SKM-1 (cell line): ENCODE measurements at regions not wholly inside any gene's neighbourhood (a gene's known extent, or its start where the extent isn't known, plus 50 kb on each side); places are given as distances from the start of the nearest gene placed in this dataset.
"Not testable (repeated sequence)": the region's sequence is repeated elsewhere in the genome, so short reads cannot be mapped to it uniquely, and the experiment has no call there.

Experiments
- DNase-seq: peaks from one replicate; lab custom pipeline; 2025; ENCODE audit not compliant: unreplicated experiment; lab: John Stamatoyannopoulos, UW

GRCh38 chr7:51591223-51591622 is 274.6 kb upstream of the COBL start:
- DNase-seq, result no peak

- no peak for DNase-seq
Observed at GRCh38 chr7:51590746-51591145, 274.1 kb upstream of the COBL start.

GRCh38 chr7:51589111-51589510 is 272.5 kb upstream of the COBL start:
- DNase-seq, result no peak

GRCh38 chr7:51587604-51588003 is 271.0 kb upstream of the COBL start:
- DNase-seq, result no peak

- no peak for DNase-seq
Observed at GRCh38 chr7:51577390-51577789, 260.8 kb upstream of the COBL start.

GRCh38 chr7:51569581-51569980 is 253.0 kb upstream of the COBL start:
- no peak for DNase-seq

GRCh38 chr7:51569176-51569575 is 252.6 kb upstream of the COBL start:
- DNase-seq, result no peak

GRCh38 chr7:51551070-51551469 is 234.5 kb upstream of the COBL start:
- DNase-seq, result no peak

GRCh38 chr7:51545131-51545530 is 228.5 kb upstream of the COBL start:
- no peak for DNase-seq

- DNase-seq, result no peak
Observed at GRCh38 chr7:51543801-51544553, 227.4 kb upstream of the COBL start.

GRCh38 chr7:51540906-51541305 is 224.3 kb upstream of the COBL start:
- not testable (repeated sequence) for DNase-seq

- no peak for DNase-seq
Observed at GRCh38 chr7:51539840-51540239, 223.2 kb upstream of the COBL start.

- no peak for DNase-seq
Observed at GRCh38 chr7:51528172-51528571, 211.6 kb upstream of the COBL start.

- DNase-seq, result no peak
Observed at GRCh38 chr7:51521694-51522312, 205.2 kb upstream of the COBL start.

GRCh38 chr7:51521054-51521453 is 204.4 kb upstream of the COBL start:
- DNase-seq, result no peak

GRCh38 chr7:51518646-51519045 is 202.0 kb upstream of the COBL start:
- DNase-seq, result no peak

GRCh38 chr7:51517187-51517586 is 200.6 kb upstream of the COBL start:
- DNase-seq, result no peak

GRCh38 chr7:51501620-51502019 is 185.0 kb upstream of the COBL start:
- DNase-seq, result no peak

- no peak for DNase-seq
Observed at GRCh38 chr7:51482976-51483375, 166.4 kb upstream of the COBL start.

GRCh38 chr7:51481421-51481820 is 164.8 kb upstream of the COBL start:
- DNase-seq, result no peak

- no peak for DNase-seq
Observed at GRCh38 chr7:51477819-51478218, 161.2 kb upstream of the COBL start.

GRCh38 chr7:51477323-51477722 is 160.7 kb upstream of the COBL start:
- DNase-seq, result no peak

- no peak for DNase-seq
Observed at GRCh38 chr7:51476026-51476425, 159.4 kb upstream of the COBL start.
